Ovary (tissue), 7 donors: ENCODE measurements at regions not wholly inside any gene's neighbourhood (a gene's known extent, or its start where the extent isn't known, plus 50 kb on each side); places are given as distances from the start of the nearest gene placed in this dataset.
"Not testable (repeated sequence)": the region's sequence is repeated elsewhere in the genome, so short reads cannot be mapped to it uniquely, and the experiment has no call there.

Source experiments
- DNase-seq, 5 donors: peaks; one replicate each; pipeline ENCODE4 v3.0.0-alpha.2; 2019 to 2020
- H3K27ac ChIP-seq, 2 donors: fragments of 200-600 bp; one replicate each; pipeline versions ENCODE4 v1.5.1 to v1.8.0; 2019 to 2022
- H3K27me3 ChIP-seq: fragments of 200-600 bp; one replicate; pipeline ENCODE4 v1.8.0; 2022
- H3K36me3 ChIP-seq: fragments of 200-600 bp; sonication (generic); one replicate; pipeline ENCODE4 v1.5.1; 2019
- H3K4me1 ChIP-seq: one replicate; pipeline ENCODE4 v1.8.1; 2013; ENCODE audit warnings: mild to moderate bottlenecking, moderate library complexity; ENCODE audit not compliant: insufficient read depth
- H3K4me3 ChIP-seq: fragments of 200-600 bp; sonication (generic); one replicate; pipeline ENCODE4 v1.5.1; 2017
- H3K9me3 ChIP-seq, 2 donors: fragments of 200-600 bp in 1 of 2; sonication (generic) in 1 of 2; one replicate each; pipeline versions ENCODE4 v1.5.1 to v1.8.1; 2013 to 2019; ENCODE audit warnings: mild to moderate bottlenecking in 1 of 2, moderate library complexity in 1 of 2
- WGBS, 3 donors: extraction: QIAGEN DNeasy Blood & Tissue Kit in 1 of 3; methylation state at CpG; one replicate each; pipeline versions ENCODE4 v1.1.5 to v1.1.7; 2013 to 2017; 5-methylcytosine and 5-hydroxymethylcytosine counted together
- intact Hi-C, 4 donors: fragments of 100-400 bp; cut with DNase I; formaldehyde crosslinking; loops; one replicate each; pipeline versions ENCODE4 v1.11.0 to v1.15.1; 2022 to 2023
- donor health status: DM: no; HTN: no; CAD: no; lungs with moderate emphysema.
- donor health status: DM: no; HTN: no; CAD: no.
- donor health status: Bipolar disorder and iron deficiency.
- donor health status: DM: no; HTN: no; CAD: no.
- donor health status: DM: yes; HTN: yes; CAD: no.

GRCh38 chr9:41741897-41742296 is 387.3 kb downstream of the CNTNAP3B start:
- H3K4me3 ChIP-seq, H3K4me1 ChIP-seq, H3K27me3 ChIP-seq, H3K36me3 ChIP-seq, H3K9me3 ChIP-seq, intact Hi-C loops, H3K27ac ChIP-seq: not testable (repeated sequence)
- peak in 2 of 5 donors; percentile 36 to 40 for DNase-seq
- WGBS, 3 donors = 82% methylated on average over 10 of the region's 16 CpGs; no CpG with 5 or more reads in 2 of the 3 donors

GRCh38 chr9:41741173-41741572 is 388.1 kb downstream of the CNTNAP3B start:
- intact Hi-C loops = not testable (repeated sequence)
- peak; percentile 74 to 81 (median 79) for DNase-seq
- 0 to 10% (median 1%) methylated on average over 2 to 3 of the region's 5 CpGs for WGBS, 3 donors

GRCh38 chr9:41738681-41739080 is 390.5 kb downstream of the CNTNAP3B start:
- H3K4me1 ChIP-seq, H3K36me3 ChIP-seq, H3K4me3 ChIP-seq, DNase-seq, H3K9me3 ChIP-seq, H3K27ac ChIP-seq, H3K27me3 ChIP-seq, intact Hi-C loops: not testable (repeated sequence)
- WGBS, 3 donors = 90 to 94% (median 93%) methylated on average over 5 of the region's 5 CpGs

More at GRCh38 chr9:41741173-41741572, 388.1 kb downstream of the CNTNAP3B start:
- not testable (repeated sequence) for H3K36me3 ChIP-seq, H3K4me1 ChIP-seq, H3K9me3 ChIP-seq, H3K4me3 ChIP-seq, H3K27me3 ChIP-seq
- H3K27ac ChIP-seq = peak overlapping the region in 1 of 2 donors; percentile 56

- H3K27ac ChIP-seq, H3K4me1 ChIP-seq, H3K9me3 ChIP-seq, intact Hi-C loops, H3K27me3 ChIP-seq, H3K4me3 ChIP-seq, H3K36me3 ChIP-seq: not testable (repeated sequence)
- peak in 1 of 5 donors; percentile 26 for DNase-seq
- 94 to 97% (median 97%) methylated on average over 8 to 11 of the region's 13 CpGs for whole genome bisulfite sequencing, 3 donors
Observed at GRCh38 chr9:41699190-41699589, 430.0 kb downstream of the CNTNAP3B start.

- H3K27ac ChIP-seq = peak overlapping the region in 1 of 2 donors; percentile 49
- H3K4me1 ChIP-seq, H3K27me3 ChIP-seq, H3K36me3 ChIP-seq, intact Hi-C loops, DNase-seq, H3K4me3 ChIP-seq, H3K9me3 ChIP-seq: not testable (repeated sequence)
- 29 to 48% (median 39%) methylated on average over 3 to 4 of the region's 4 CpGs for WGBS, 3 donors
Observed at GRCh38 chr9:41697080-41697479, 432.1 kb downstream of the CNTNAP3B start.

- intact Hi-C loops, H3K9me3 ChIP-seq, H3K36me3 ChIP-seq, DNase-seq, H3K27me3 ChIP-seq, H3K4me3 ChIP-seq, H3K27ac ChIP-seq, H3K4me1 ChIP-seq: not testable (repeated sequence)
- whole genome bisulfite sequencing, 3 donors = 4 to 7% (median 4%) methylated on average over 6 to 17 of the region's 23 CpGs
Observed at GRCh38 chr9:41679312-41679711, 449.9 kb downstream of the CNTNAP3B start.

- H3K27ac ChIP-seq, H3K4me1 ChIP-seq, H3K9me3 ChIP-seq, H3K36me3 ChIP-seq, H3K27me3 ChIP-seq, intact Hi-C loops, H3K4me3 ChIP-seq: not testable (repeated sequence)
- peak in 1 of 5 donors; percentile 27 for DNase-seq
- 11% methylated on average over 22 of the region's 29 CpGs; no CpG with 5 or more reads in 2 of the 3 donors for WGBS, 3 donors
Observed at GRCh38 chr9:41663497-41664036, 465.7 kb downstream of the CNTNAP3B start.

- intact Hi-C loops, H3K36me3 ChIP-seq, H3K9me3 ChIP-seq, DNase-seq, H3K4me3 ChIP-seq, H3K27me3 ChIP-seq, H3K4me1 ChIP-seq, H3K27ac ChIP-seq: not testable (repeated sequence)
- WGBS, 3 donors = 82 to 93% (median 90%) methylated on average over 4 to 5 of the region's 10 CpGs
Observed at GRCh38 chr9:41658706-41659105, 469.6 kb upstream of the ZNG1F start.

- H3K27me3 ChIP-seq, H3K4me3 ChIP-seq, DNase-seq, H3K4me1 ChIP-seq, H3K36me3 ChIP-seq, intact Hi-C loops, H3K9me3 ChIP-seq, H3K27ac ChIP-seq: not testable (repeated sequence)
- WGBS, 3 donors = 55 to 92% (median 89%) methylated on average over 2 of the region's 2 CpGs
Observed at GRCh38 chr9:41658116-41658515, 469.0 kb upstream of the ZNG1F start.

- 78 to 81% (median 81%) methylated on average over 2 of the region's 2 CpGs for WGBS, 3 donors
- H3K27ac ChIP-seq = not testable (repeated sequence)
Observed at GRCh38 chr9:41657141-41657540, 468.0 kb upstream of the ZNG1F start.

GRCh38 chr9:41655071-41655554 is 466.0 kb upstream of the ZNG1F start:
- H3K36me3 ChIP-seq, H3K27me3 ChIP-seq, H3K4me1 ChIP-seq, H3K9me3 ChIP-seq, H3K4me3 ChIP-seq, intact Hi-C loops: not testable (repeated sequence)
- peak; percentile 73 to 84 (median 80) for DNase-seq
- H3K27ac ChIP-seq = peak overlapping the region in 1 of 2 donors; percentile 79
- 3 to 13% (median 6%) methylated on average over 17 to 26 of the region's 35 CpGs for WGBS, 3 donors

More at GRCh38 chr9:41657141-41657540, 468.0 kb upstream of the ZNG1F start:
- H3K36me3 ChIP-seq, intact Hi-C loops, H3K9me3 ChIP-seq, H3K4me3 ChIP-seq, H3K4me1 ChIP-seq, DNase-seq, H3K27me3 ChIP-seq: not testable (repeated sequence)

GRCh38 chr9:41654349-41654748 is 465.2 kb upstream of the ZNG1F start:
- H3K36me3 ChIP-seq, intact Hi-C loops, H3K9me3 ChIP-seq, H3K4me1 ChIP-seq, H3K27me3 ChIP-seq, H3K4me3 ChIP-seq: not testable (repeated sequence)
- 19 to 44% (median 27%) methylated on average over 16 of the region's 16 CpGs for WGBS, 3 donors
- DNase-seq = peak in 3 of 5 donors; percentile 45 to 54 (median 54)
- peak overlapping the region in 1 of 2 donors; percentile 79 for H3K27ac ChIP-seq
